VCaP (cell line): ENCODE measurements at regions not wholly inside any gene's neighbourhood (a gene's known extent, or its start where the extent isn't known, plus 50 kb on each side); places are given as distances from the start of the nearest gene placed in this dataset.
"Not testable (repeated sequence)": the region's sequence is repeated elsewhere in the genome, so short reads cannot be mapped to it uniquely, and the experiment has no call there.

Experiments used
- H3K27ac ChIP-seq: fragments of 450-650 bp; 2 replicates; pipeline ENCODE4 v1.5.1; 2017
- TF ChIP-seq, protein P1 (sequence below): fragments of 450-650 bp; conservative IDR thresholded peaks from 2 replicates; pipeline ENCODE4 v1.5.1; 2017; ENCODE audit warnings: mild to moderate bottlenecking, moderate library complexity

DNA sequence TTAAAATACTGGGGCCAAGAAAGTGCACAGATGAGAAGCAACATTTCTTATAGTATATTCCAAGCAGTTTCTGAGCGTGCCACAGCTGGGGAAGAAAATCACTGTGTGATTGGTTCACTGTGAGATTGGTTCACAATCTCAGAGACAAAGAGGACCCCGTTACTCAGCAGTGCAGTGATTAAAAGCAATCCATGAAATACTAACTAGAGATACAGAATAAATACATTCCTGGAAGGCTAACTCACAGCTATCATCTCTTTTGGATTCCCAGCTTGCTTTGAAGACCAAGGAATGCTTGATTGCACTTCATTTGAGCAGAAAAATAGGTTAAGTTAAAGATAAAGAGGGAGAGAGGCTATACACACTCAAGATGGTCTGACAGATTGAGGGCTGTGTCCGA lies 132.1 kb upstream of the RAPGEF2 start:
- no peak overlapping the region for H3K27ac ChIP-seq
- TF ChIP-seq, protein P1, sequence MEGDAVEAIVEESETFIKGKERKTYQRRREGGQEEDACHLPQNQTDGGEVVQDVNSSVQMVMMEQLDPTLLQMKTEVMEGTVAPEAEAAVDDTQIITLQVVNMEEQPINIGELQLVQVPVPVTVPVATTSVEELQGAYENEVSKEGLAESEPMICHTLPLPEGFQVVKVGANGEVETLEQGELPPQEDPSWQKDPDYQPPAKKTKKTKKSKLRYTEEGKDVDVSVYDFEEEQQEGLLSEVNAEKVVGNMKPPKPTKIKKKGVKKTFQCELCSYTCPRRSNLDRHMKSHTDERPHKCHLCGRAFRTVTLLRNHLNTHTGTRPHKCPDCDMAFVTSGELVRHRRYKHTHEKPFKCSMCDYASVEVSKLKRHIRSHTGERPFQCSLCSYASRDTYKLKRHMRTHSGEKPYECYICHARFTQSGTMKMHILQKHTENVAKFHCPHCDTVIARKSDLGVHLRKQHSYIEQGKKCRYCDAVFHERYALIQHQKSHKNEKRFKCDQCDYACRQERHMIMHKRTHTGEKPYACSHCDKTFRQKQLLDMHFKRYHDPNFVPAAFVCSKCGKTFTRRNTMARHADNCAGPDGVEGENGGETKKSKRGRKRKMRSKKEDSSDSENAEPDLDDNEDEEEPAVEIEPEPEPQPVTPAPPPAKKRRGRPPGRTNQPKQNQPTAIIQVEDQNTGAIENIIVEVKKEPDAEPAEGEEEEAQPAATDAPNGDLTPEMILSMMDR: no peak

DNA sequence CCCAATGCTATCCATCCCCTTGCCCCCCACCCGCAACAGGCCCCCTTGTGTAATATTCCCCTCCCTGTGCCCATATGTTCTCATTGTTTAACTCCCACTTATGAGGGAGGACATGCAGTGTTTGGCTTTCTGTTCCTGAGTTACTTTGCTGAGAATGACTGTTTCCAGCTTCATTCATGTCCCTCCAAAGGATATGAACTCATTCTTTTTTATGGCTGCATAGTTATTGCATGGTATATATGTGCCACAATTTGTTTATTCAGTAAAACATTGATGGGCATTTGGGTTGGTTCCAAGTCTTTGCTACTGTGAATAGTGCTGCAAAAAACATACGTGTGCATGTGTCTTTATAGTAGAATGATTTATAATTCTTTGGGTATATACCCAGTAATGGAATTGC lies 128.4 kb upstream of the RAPGEF2 start:
- H3K27ac ChIP-seq: not testable (repeated sequence)

DNA sequence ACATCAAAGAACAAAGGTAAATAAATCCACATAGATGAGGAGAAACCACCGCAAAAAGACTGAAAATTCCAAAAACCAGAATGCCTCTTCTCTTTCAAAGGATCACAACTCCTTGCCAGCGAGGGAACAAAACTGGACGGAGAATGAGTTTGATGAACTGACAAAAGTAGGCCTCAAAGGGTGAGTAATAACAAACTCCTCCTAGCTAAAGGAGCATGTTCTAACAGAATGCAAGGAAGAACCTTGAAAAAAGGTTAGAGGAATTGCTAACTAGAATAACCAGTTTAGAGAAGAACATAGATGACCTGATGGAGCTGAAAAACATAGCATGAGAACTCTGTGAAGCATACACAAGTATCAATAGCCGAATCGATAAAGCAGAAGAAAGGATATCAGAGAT lies 122.2 kb upstream of the RAPGEF2 start:
- not testable (repeated sequence) for H3K27ac ChIP-seq

DNA sequence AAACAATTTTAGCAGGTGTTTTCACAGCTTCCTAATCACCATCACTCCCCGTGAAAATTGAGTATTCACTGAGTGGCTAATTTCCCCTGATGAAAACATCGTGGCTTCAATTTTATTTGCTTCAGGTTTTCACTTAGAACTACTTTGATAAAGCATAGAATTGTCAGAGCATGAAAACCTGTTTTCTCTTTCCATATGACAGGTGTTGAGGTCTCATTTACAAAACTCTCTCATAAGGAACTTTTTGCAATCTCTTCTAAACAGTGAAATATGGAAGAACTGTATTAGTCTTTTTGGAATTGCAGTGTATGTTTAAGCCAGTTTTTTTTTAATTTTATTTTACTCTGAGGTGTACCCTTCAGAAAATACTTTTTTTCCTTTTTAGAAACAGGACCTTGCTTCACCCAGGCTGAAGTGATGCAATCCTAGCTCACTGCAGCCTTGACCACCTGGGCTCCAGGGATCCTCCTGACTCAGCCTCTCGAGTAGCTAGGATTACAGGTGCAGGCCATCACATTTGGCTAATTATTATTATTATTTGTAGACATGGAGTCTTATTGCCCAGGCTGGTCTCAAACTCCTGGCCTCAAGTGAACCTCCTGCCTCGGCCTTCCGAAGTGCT lies 111.2 kb upstream of the RAPGEF2 start:
- TF ChIP-seq, protein P1: no peak

DNA sequence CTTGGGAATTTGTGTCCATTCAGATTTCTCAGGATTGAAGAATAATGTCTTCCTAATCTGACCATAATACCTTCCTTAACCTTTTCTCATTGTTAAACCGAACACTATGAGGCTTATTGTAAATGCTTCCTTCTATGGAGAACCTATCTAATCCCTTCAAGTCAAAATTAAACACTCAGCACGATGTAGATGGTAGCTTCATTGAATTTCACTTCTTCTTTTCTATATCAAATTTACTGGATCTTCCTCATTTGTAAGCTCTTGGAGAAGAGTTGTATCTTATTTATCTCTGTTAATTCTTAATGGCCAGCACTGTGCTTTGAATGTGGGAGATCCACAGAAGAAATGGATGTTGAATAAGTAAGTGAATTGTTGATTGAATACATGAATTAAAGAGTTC lies 109.0 kb upstream of the RAPGEF2 start:
- no peak overlapping the region for H3K27ac ChIP-seq

More for the DNA sequence above, 111.2 kb upstream of the RAPGEF2 start:
- H3K27ac ChIP-seq: no peak overlapping the region

DNA sequence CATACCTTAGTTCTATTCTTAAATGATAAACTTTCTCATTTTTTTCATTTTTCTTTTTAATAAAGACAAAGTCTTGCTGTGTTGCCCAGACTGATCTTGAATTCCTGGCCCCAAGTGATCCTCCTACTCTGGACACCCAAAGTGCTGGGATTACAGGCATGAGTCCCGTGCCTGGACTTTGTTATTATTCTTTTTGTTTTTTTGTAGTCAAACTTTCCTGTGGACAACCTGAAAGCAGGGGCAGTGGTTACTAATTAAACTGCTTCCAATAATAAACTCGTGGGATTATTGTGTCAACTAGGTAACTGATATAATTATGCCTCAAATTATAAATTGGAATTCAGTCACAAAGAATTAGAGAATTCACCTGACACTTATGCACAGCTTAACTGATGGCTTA lies 107.8 kb upstream of the RAPGEF2 start:
- TF ChIP-seq, protein P1: no peak
- H3K27ac ChIP-seq: no peak overlapping the region

More for the DNA sequence above, 109.0 kb upstream of the RAPGEF2 start:
- TF ChIP-seq, protein P1: no peak

DNA sequence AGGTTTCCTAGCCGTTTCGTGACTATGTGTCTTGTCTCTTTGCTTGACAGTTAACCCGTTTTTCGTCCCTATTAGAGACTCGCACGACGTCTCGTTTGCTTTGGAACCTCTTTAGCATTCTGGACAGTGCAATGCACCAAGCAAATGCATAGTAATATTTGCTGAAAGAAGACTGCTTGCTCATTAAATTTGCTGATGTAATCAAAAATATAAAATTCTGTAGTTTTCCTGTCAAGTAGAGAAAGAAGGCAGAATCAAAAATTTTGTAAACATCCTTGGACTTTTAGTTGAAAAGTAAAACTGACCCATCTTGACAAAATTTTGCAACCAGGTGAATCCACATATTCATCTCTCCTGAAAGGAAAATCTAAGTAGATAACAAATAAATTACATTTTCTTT lies 106.9 kb upstream of the RAPGEF2 start:
- TF ChIP-seq, protein P1: no peak
- no peak overlapping the region for H3K27ac ChIP-seq

DNA sequence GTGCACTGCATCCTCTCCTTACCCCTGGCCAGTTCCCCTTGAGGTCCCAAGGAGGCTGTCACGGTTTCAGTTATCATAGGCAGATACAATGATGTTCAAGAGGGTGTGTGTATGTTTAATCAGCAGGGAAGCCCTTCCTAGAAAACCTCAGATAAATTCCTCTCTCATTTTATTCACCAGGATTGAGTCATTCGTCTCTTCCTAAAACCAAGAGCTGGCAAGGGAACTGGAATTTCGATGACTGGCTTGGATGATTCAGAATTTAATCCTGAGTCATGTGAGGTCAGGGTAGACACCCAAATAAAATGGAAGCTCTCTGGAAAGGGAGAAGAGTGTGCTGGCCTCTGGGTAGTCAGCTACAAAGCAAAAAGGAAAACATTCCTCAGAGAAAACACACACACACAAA lies 106.2 kb upstream of the RAPGEF2 start:
- TF ChIP-seq, protein P1: no peak
- no peak overlapping the region for H3K27ac ChIP-seq
